NCI-H345 treated with DMSO at 0.1 percent for 48 hours (cell line): ENCODE measurements at regions not wholly inside any gene's neighbourhood (a gene's known extent, or its start where the extent isn't known, plus 50 kb on each side); places are given as distances from the start of the nearest gene placed in this dataset.
"Not testable (repeated sequence)": the region's sequence is repeated elsewhere in the genome, so short reads cannot be mapped to it uniquely, and the experiment has no call there.

Source experiments
- DNase-seq: peaks from one replicate; lab custom pipeline; 2025; ENCODE audit not compliant: unreplicated experiment; lab: John Stamatoyannopoulos, UW

- DNase-seq: no peak
Observed at GRCh38 chr6:51120016-51120415, 301.3 kb downstream of the TFAP2B start.

- not testable (repeated sequence) for DNase-seq
Observed at GRCh38 chr6:51121380-51121976, 302.8 kb downstream of the TFAP2B start.

GRCh38 chr6:51129043-51129442 is 310.4 kb downstream of the TFAP2B start:
- no peak for DNase-seq

- DNase-seq: no peak
Observed at GRCh38 chr6:51137777-51138176, 319.1 kb downstream of the TFAP2B start.

GRCh38 chr6:51139950-51140385 is 321.3 kb downstream of the TFAP2B start:
- DNase-seq: no peak

GRCh38 chr6:51141080-51141479 is 322.4 kb downstream of the TFAP2B start:
- DNase-seq: no peak

GRCh38 chr6:51147756-51148155 is 329.1 kb downstream of the TFAP2B start:
- DNase-seq: no peak

GRCh38 chr6:51152594-51152993 is 333.9 kb downstream of the TFAP2B start:
- DNase-seq: no peak

- DNase-seq: no peak
Observed at GRCh38 chr6:51153109-51153508, 334.4 kb downstream of the TFAP2B start.

- DNase-seq: not testable (repeated sequence)
Observed at GRCh38 chr6:51154925-51155324, 336.3 kb downstream of the TFAP2B start.

- not testable (repeated sequence) for DNase-seq
Observed at GRCh38 chr6:51159260-51159659, 340.6 kb downstream of the TFAP2B start.

- no peak for DNase-seq
Observed at GRCh38 chr6:51161752-51162151, 343.1 kb downstream of the TFAP2B start.

- DNase-seq: no peak
Observed at GRCh38 chr6:51163843-51164529, 345.3 kb downstream of the TFAP2B start.

- no peak for DNase-seq
Observed at GRCh38 chr6:51166914-51167313, 348.2 kb downstream of the TFAP2B start.

GRCh38 chr6:51167468-51167867 is 348.8 kb downstream of the TFAP2B start:
- no peak for DNase-seq

GRCh38 chr6:51182827-51183226 is 364.2 kb downstream of the TFAP2B start:
- DNase-seq: peak; percentile 15

- DNase-seq: no peak
Observed at GRCh38 chr6:51184046-51184445, 365.4 kb downstream of the TFAP2B start.

GRCh38 chr6:51193163-51193562 is 374.5 kb downstream of the TFAP2B start:
- not testable (repeated sequence) for DNase-seq

GRCh38 chr6:51199105-51199552 is 380.5 kb downstream of the TFAP2B start:
- DNase-seq: no peak

GRCh38 chr6:51199733-51200260 is 381.1 kb downstream of the TFAP2B start:
- DNase-seq: no peak

- no peak for DNase-seq
Observed at GRCh38 chr6:51200676-51201075, 382.0 kb downstream of the TFAP2B start.

GRCh38 chr6:51202653-51203052 is 384.0 kb downstream of the TFAP2B start:
- not testable (repeated sequence) for DNase-seq
